ENCODE measurements at regions not wholly inside any gene's neighbourhood (a gene's known extent, or its start where the extent isn't known, plus 50 kb on each side); places are given as distances from the start of the nearest gene placed in this dataset.

DNA sequence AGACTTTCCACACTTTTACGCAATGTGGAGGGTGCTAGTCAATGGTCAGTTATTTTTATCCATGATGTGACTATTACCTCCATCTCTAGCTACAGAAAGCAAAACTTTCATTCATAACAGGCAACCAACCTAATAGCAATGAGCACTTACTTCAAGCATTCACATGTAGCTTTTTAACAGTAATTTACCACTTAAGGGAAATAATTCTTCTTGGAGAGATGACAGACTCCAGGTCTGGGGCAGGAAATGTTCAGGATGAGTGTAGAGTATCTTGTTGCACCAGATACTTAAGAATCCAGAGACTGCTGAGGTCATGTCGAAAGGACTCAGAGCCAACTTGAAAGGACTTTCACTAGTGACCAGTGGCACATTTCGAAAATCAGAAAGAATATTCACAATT lies 347.6 kb downstream of the CHRM3 start:
- TF ChIP-seq, protein P1, sequence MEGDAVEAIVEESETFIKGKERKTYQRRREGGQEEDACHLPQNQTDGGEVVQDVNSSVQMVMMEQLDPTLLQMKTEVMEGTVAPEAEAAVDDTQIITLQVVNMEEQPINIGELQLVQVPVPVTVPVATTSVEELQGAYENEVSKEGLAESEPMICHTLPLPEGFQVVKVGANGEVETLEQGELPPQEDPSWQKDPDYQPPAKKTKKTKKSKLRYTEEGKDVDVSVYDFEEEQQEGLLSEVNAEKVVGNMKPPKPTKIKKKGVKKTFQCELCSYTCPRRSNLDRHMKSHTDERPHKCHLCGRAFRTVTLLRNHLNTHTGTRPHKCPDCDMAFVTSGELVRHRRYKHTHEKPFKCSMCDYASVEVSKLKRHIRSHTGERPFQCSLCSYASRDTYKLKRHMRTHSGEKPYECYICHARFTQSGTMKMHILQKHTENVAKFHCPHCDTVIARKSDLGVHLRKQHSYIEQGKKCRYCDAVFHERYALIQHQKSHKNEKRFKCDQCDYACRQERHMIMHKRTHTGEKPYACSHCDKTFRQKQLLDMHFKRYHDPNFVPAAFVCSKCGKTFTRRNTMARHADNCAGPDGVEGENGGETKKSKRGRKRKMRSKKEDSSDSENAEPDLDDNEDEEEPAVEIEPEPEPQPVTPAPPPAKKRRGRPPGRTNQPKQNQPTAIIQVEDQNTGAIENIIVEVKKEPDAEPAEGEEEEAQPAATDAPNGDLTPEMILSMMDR (IDR thresholded peaks at IDR 0.05; ENCODE audit: insufficient read depth, low read length), result no peak
- TF ChIP-seq, protein P2, sequence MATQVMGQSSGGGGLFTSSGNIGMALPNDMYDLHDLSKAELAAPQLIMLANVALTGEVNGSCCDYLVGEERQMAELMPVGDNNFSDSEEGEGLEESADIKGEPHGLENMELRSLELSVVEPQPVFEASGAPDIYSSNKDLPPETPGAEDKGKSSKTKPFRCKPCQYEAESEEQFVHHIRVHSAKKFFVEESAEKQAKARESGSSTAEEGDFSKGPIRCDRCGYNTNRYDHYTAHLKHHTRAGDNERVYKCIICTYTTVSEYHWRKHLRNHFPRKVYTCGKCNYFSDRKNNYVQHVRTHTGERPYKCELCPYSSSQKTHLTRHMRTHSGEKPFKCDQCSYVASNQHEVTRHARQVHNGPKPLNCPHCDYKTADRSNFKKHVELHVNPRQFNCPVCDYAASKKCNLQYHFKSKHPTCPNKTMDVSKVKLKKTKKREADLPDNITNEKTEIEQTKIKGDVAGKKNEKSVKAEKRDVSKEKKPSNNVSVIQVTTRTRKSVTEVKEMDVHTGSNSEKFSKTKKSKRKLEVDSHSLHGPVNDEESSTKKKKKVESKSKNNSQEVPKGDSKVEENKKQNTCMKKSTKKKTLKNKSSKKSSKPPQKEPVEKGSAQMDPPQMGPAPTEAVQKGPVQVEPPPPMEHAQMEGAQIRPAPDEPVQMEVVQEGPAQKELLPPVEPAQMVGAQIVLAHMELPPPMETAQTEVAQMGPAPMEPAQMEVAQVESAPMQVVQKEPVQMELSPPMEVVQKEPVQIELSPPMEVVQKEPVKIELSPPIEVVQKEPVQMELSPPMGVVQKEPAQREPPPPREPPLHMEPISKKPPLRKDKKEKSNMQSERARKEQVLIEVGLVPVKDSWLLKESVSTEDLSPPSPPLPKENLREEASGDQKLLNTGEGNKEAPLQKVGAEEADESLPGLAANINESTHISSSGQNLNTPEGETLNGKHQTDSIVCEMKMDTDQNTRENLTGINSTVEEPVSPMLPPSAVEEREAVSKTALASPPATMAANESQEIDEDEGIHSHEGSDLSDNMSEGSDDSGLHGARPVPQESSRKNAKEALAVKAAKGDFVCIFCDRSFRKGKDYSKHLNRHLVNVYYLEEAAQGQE (IDR thresholded peaks at IDR 0.05; ENCODE audit: insufficient replicate concordance, low read depth), result no peak
- TF ChIP-seq POLR2AphosphoS5 (IDR thresholded peaks at IDR 0.05; ENCODE audit: low read depth), result no peak
- TF ChIP-seq GABPA (IDR thresholded peaks at IDR 0.05; ENCODE audit: low read depth), result no peak
- TF ChIP-seq SPI1 (IDR thresholded peaks at IDR 0.05; ENCODE audit: borderline replicate concordance, low read depth), result no peak
